Adipose tissue (tissue), 3 donors: ENCODE measurements at regions not wholly inside any gene's neighbourhood (a gene's known extent, or its start where the extent isn't known, plus 50 kb on each side); places are given as distances from the start of the nearest gene placed in this dataset.

ENCODE experiments used
- H3K27ac ChIP-seq: one replicate; pipeline ENCODE4 v1.5.1; 2013; ENCODE audit warnings: low read depth, low read length
- WGBS, 3 donors: extraction: QIAGEN DNeasy Blood & Tissue Kit; methylation state at CpG; one replicate each; pipeline ENCODE4 v1.1.7; 2013; 5-methylcytosine and 5-hydroxymethylcytosine counted together
- donor health status: healthy with polysubstance abuse.
- donor health status: Bipolar disorder and iron deficiency.
- donor health status: healthy.

- WGBS, 3 donors, result 90 to 96% (median 91%) methylated on average over 19 of the region's 19 CpGs
- no peak overlapping the region for H3K27ac ChIP-seq
Observed at GRCh38 chr2:240366901-240367300, 68.6 kb upstream of the GPC1 start.

- H3K27ac ChIP-seq, result no peak overlapping the region
- 93 to 96% (median 94%) methylated on average over 15 of the region's 15 CpGs for WGBS, 3 donors
Observed at GRCh38 chr2:240367721-240368120, 67.7 kb upstream of the GPC1 start.

GRCh38 chr2:240368781-240369331, 66.6 kb upstream of the GPC1 start:
- WGBS, 3 donors, result 62 to 80% (median 77%) methylated on average over 15 of the region's 15 CpGs
- H3K27ac ChIP-seq, result no peak overlapping the region

GRCh38 chr2:240369335-240369734, 66.1 kb upstream of the GPC1 start:
- H3K27ac ChIP-seq, result no peak overlapping the region
- 40 to 81% (median 73%) methylated on average over 4 of the region's 4 CpGs for WGBS, 3 donors

- H3K27ac ChIP-seq, result peak overlapping the region; percentile 20
- 40 to 53% (median 52%) methylated on average over 19 of the region's 19 CpGs for WGBS, 3 donors
Observed at GRCh38 chr2:240369801-240370585, 65.5 kb upstream of the GPC1 start.

- WGBS, 3 donors, result 81 to 89% (median 83%) methylated on average over 21 to 22 of the region's 22 CpGs
Observed at GRCh38 chr2:240371129-240372000, 64.1 kb upstream of the GPC1 start.

GRCh38 chr2:240372101-240372500, 63.4 kb upstream of the GPC1 start:
- no peak overlapping the region for H3K27ac ChIP-seq
- 79 to 85% (median 81%) methylated on average over 5 of the region's 5 CpGs for WGBS, 3 donors

More at GRCh38 chr2:240371129-240372000, 64.1 kb upstream of the GPC1 start:
- no peak overlapping the region for H3K27ac ChIP-seq

GRCh38 chr2:240373289-240373885, 62.1 kb upstream of the GPC1 start:
- no peak overlapping the region for H3K27ac ChIP-seq
- 91 to 93% (median 92%) methylated on average over 20 of the region's 20 CpGs for WGBS, 3 donors

GRCh38 chr2:240374085-240374907, 61.2 kb upstream of the GPC1 start:
- 45 to 56% (median 45%) methylated on average over 22 of the region's 22 CpGs for WGBS, 3 donors
- no peak overlapping the region for H3K27ac ChIP-seq

- no peak overlapping the region for H3K27ac ChIP-seq
- 91 to 93% (median 92%) methylated on average over 28 of the region's 28 CpGs for WGBS, 3 donors
Observed at GRCh38 chr2:240375024-240375645, 60.3 kb upstream of the GPC1 start.

GRCh38 chr2:240376739-240377138, 58.7 kb upstream of the GPC1 start:
- H3K27ac ChIP-seq, result no peak overlapping the region
- 84 to 87% (median 86%) methylated on average over 12 of the region's 12 CpGs for WGBS, 3 donors

- H3K27ac ChIP-seq, result no peak overlapping the region
- whole genome bisulfite sequencing, 3 donors, result 84 to 90% (median 85%) methylated on average over 10 of the region's 10 CpGs
Observed at GRCh38 chr2:240377366-240377765, 58.1 kb upstream of the GPC1 start.

GRCh38 chr2:240379089-240379636, 56.3 kb upstream of the GPC1 start:
- WGBS, 3 donors, result 72 to 78% (median 77%) methylated on average over 9 of the region's 9 CpGs
- no peak overlapping the region for H3K27ac ChIP-seq

GRCh38 chr2:240383099-240383758, 52.2 kb upstream of the GPC1 start:
- WGBS, 3 donors, result 76 to 82% (median 78%) methylated on average over 17 of the region's 17 CpGs
- no peak overlapping the region for H3K27ac ChIP-seq

- WGBS, 3 donors, result 87 to 89% (median 89%) methylated on average over 29 of the region's 29 CpGs
- no peak overlapping the region for H3K27ac ChIP-seq
Observed at GRCh38 chr2:240383871-240384700, 51.4 kb upstream of the GPC1 start.
